SK-N-SH treated with all-trans-retinoic acid at 6 μM for 48 hours (cell line): ENCODE measurements at regions not wholly inside any gene's neighbourhood (a gene's known extent, or its start where the extent isn't known, plus 50 kb on each side); places are given as distances from the start of the nearest gene placed in this dataset.

Source experiments
- ATAC-seq: fragments of 200-7000 bp; cut with Tn5 transposase; 3 replicates; pipeline ENCODE4 v1.9.1; 2020; ENCODE audit warnings: mild to moderate bottlenecking, moderate library complexity
- ARNTL ChIP-seq: fragments of 450-650 bp; formaldehyde crosslinking; IDR thresholded peaks from 2 replicates; pipeline ENCODE4 v1.5.0; 2020; ENCODE audit warnings: low read depth, mild to moderate bottlenecking, moderate library complexity, borderline replicate concordance
- BACH2 ChIP-seq: fragments of 250-450 bp; sonication (Bioruptor Pico); IDR thresholded peaks from 2 replicates; pipeline ENCODE4 v1.9.0; 2021; ENCODE audit warnings: mild to moderate bottlenecking, borderline replicate concordance
- CSDC2 ChIP-seq: fragments of 250-450 bp; sonication (Bioruptor Pico); IDR thresholded peaks from 2 replicates; pipeline ENCODE4 v1.5.0; 2020; ENCODE audit warnings: mild to moderate bottlenecking, moderate library complexity
- ESRRG ChIP-seq: fragments of 250-450 bp; sonication (Bioruptor Pico); IDR thresholded peaks from 2 replicates; pipeline ENCODE4 v1.6.1; 2021; ENCODE audit warnings: mild to moderate bottlenecking
- GLIS3 ChIP-seq: fragments of 250-450 bp; sonication (Bioruptor Pico); IDR thresholded peaks from 2 replicates; pipeline ENCODE4 v1.5.0; 2020; ENCODE audit warnings: mild to moderate bottlenecking, moderate library complexity
- ISL1 ChIP-seq: fragments of 250-450 bp; sonication (Bioruptor Pico); IDR thresholded peaks from 2 replicates; pipeline ENCODE4 v2.1.2; 2022; ENCODE audit warnings: mild to moderate bottlenecking, moderate library complexity
- OSR1 ChIP-seq: fragments of 250-450 bp; sonication (Bioruptor Pico); IDR thresholded peaks from 2 replicates; pipeline ENCODE4 v1.8.0; 2022; ENCODE audit warnings: moderate library complexity, mild to moderate bottlenecking, inconsistent platforms
- PATZ1 ChIP-seq: fragments of 250-450 bp; sonication (Bioruptor Pico); IDR thresholded peaks from 2 replicates; pipeline ENCODE4 v1.8.0; 2020; ENCODE audit warnings: mild to moderate bottlenecking, moderate library complexity, borderline replicate concordance
- POU6F1 ChIP-seq: fragments of 250-450 bp; sonication (Bioruptor Pico); IDR thresholded peaks from 2 replicates; pipeline ENCODE4 v1.8.0; 2021; ENCODE audit warnings: low read depth, mild to moderate bottlenecking, moderate library complexity, borderline replicate concordance
- RARB ChIP-seq: fragments of 250-450 bp; sonication (Bioruptor Pico); IDR thresholded peaks from 2 replicates; pipeline ENCODE4 v1.8.0; 2021; ENCODE audit warnings: mild to moderate bottlenecking, moderate library complexity
- SNAI2 ChIP-seq: fragments of 250-450 bp; sonication (Bioruptor Pico); IDR thresholded peaks from 2 replicates; pipeline ENCODE4 v1.5.0; 2020; ENCODE audit warnings: mild to moderate bottlenecking, moderate library complexity
- TCF4 ChIP-seq: fragments of 250-450 bp; sonication (Bioruptor Pico); IDR thresholded peaks from 2 replicates; pipeline ENCODE4 v1.8.0; 2021; ENCODE audit warnings: mild to moderate bottlenecking, moderate library complexity, borderline replicate concordance
- TOX ChIP-seq: fragments of 250-450 bp; sonication (Bioruptor Pico); IDR thresholded peaks from 2 replicates; pipeline ENCODE4 v1.8.0; 2021; ENCODE audit warnings: mild to moderate bottlenecking, moderate library complexity, borderline replicate concordance
- ZC3H10 ChIP-seq: fragments of 250-450 bp; sonication (Bioruptor Pico); IDR thresholded peaks from 2 replicates; pipeline ENCODE4 v1.5.1; 2021; ENCODE audit warnings: mild to moderate bottlenecking, moderate library complexity
- ZFP3 ChIP-seq: fragments of 250-450 bp; sonication (Bioruptor Pico); IDR thresholded peaks from 2 replicates; pipeline ENCODE4 v1.5.0; 2020; ENCODE audit warnings: mild to moderate bottlenecking, moderate library complexity
- ZFP30 ChIP-seq: fragments of 450-650 bp; formaldehyde crosslinking; IDR thresholded peaks from 2 replicates; pipeline ENCODE4 v1.5.0; 2022; ENCODE audit warnings: mild to moderate bottlenecking, moderate library complexity
- ZNF565 ChIP-seq: fragments of 450-650 bp; formaldehyde crosslinking; conservative IDR thresholded peaks from 2 replicates; pipeline ENCODE4 v1.5.0; 2020; ENCODE audit warnings: low read depth, mild to moderate bottlenecking, moderate library complexity
- ZNF70 ChIP-seq: fragments of 450-650 bp; formaldehyde crosslinking; IDR thresholded peaks from 2 replicates; pipeline ENCODE4 v1.5.0; 2020; ENCODE audit warnings: mild to moderate bottlenecking, moderate library complexity
- ZNF8 ChIP-seq: fragments of 450-650 bp; formaldehyde crosslinking; IDR thresholded peaks from 2 replicates; pipeline ENCODE4 v1.5.0; 2020; ENCODE audit warnings: mild to moderate bottlenecking, moderate library complexity
- TF ChIP-seq, protein P1 (sequence below): fragments of 250-450 bp; sonication (Bioruptor Pico); IDR thresholded peaks from 2 replicates; pipeline ENCODE4 v1.5.1; 2020; ENCODE audit warnings: low read depth, mild to moderate bottlenecking, moderate library complexity
- TF ChIP-seq, protein P2 (sequence below): fragments of 250-450 bp; sonication (Bioruptor Pico); IDR thresholded peaks from 2 replicates; pipeline ENCODE4 v1.5.0; 2020; ENCODE audit warnings: mild to moderate bottlenecking, moderate library complexity

- no peak for ATAC-seq
- no peak for TF ChIP-seq ISL1 (CRISPR knock-in tag)
- TF ChIP-seq ZNF565 (CRISPR knock-in tag) = no peak
Observed at GRCh38 chr4:29581457-29581856, 1138.7 kb upstream of the PCDH7 start.

GRCh38 chr4:29588617-29589016, 1131.6 kb upstream of the PCDH7 start:
- TF ChIP-seq CSDC2 (CRISPR knock-in tag) = no peak
- TF ChIP-seq TCF4 = no peak
- TF ChIP-seq ZFP30 = no peak
- TF ChIP-seq, protein P1, sequence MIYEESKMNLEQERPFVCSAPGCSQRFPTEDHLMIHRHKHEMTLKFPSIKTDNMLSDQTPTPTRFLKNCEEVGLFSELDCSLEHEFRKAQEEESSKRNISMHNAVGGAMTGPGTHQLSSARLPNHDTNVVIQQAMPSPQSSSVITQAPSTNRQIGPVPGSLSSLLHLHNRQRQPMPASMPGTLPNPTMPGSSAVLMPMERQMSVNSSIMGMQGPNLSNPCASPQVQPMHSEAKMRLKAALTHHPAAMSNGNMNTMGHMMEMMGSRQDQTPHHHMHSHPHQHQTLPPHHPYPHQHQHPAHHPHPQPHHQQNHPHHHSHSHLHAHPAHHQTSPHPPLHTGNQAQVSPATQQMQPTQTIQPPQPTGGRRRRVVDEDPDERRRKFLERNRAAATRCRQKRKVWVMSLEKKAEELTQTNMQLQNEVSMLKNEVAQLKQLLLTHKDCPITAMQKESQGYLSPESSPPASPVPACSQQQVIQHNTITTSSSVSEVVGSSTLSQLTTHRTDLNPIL (CRISPR knock-in tag) = no peak
- TF ChIP-seq BACH2 (CRISPR knock-in tag) = no peak
- no peak for TF ChIP-seq SNAI2
- no peak for ATAC-seq

DNA sequence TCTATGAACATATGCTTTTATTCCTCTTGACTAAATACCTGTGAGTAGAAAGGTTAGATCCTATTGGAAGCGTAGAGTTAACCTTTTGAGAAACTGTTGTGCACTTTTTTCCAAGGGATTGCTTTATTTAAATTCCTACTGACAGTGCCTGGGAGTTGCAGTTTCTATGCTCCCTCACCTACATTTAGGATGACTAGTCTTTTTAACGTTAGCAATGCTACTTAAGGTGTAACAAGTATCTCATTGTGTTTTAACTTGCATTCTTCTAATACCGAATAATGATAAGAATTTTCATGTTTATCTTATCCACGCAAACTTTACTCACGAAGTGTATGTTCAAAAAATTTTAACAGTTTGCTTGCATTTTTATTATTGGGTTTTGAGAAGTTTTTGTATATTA, 1123.9 kb upstream of the PCDH7 start:
- TF ChIP-seq ARNTL (CRISPR knock-in tag) (no peak), ESRRG (CRISPR knock-in tag) (no peak), TCF4 (no peak), ISL1 (CRISPR knock-in tag) (no peak), ZFP30 (no peak), TOX (CRISPR knock-in tag) (no peak), BACH2 (CRISPR knock-in tag) (no peak), ZC3H10 (CRISPR knock-in tag) (no peak), PATZ1 (CRISPR knock-in tag) (no peak), ZNF565 (CRISPR knock-in tag) (no peak), SNAI2 (no peak), OSR1 (no peak), ZNF8 (CRISPR knock-in tag) (no peak), ZFP3 (no peak), POU6F1 (CRISPR knock-in tag) (no peak), RARB (no peak), CSDC2 (CRISPR knock-in tag) (no peak), ZNF70 (no peak)
- TF ChIP-seq, protein P2, sequence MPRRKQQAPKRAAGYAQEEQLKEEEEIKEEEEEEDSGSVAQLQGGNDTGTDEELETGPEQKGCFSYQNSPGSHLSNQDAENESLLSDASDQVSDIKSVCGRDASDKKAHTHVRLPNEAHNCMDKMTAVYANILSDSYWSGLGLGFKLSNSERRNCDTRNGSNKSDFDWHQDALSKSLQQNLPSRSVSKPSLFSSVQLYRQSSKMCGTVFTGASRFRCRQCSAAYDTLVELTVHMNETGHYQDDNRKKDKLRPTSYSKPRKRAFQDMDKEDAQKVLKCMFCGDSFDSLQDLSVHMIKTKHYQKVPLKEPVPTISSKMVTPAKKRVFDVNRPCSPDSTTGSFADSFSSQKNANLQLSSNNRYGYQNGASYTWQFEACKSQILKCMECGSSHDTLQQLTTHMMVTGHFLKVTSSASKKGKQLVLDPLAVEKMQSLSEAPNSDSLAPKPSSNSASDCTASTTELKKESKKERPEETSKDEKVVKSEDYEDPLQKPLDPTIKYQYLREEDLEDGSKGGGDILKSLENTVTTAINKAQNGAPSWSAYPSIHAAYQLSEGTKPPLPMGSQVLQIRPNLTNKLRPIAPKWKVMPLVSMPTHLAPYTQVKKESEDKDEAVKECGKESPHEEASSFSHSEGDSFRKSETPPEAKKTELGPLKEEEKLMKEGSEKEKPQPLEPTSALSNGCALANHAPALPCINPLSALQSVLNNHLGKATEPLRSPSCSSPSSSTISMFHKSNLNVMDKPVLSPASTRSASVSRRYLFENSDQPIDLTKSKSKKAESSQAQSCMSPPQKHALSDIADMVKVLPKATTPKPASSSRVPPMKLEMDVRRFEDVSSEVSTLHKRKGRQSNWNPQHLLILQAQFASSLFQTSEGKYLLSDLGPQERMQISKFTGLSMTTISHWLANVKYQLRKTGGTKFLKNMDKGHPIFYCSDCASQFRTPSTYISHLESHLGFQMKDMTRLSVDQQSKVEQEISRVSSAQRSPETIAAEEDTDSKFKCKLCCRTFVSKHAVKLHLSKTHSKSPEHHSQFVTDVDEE (CRISPR knock-in tag) = no peak
- TF ChIP-seq, protein P1 (CRISPR knock-in tag) = no peak
- TF ChIP-seq, all 23 proteins: peak for 0

GRCh38 chr4:29619168-29619567, 1101.0 kb upstream of the PCDH7 start:
- TF ChIP-seq TCF4 (no peak), TOX (CRISPR knock-in tag) (no peak), GLIS3 (no peak)
- TF ChIP-seq, all 23 proteins: peak for 0
- no peak for ATAC-seq

More for the DNA sequence above, 1123.9 kb upstream of the PCDH7 start:
- no peak for ATAC-seq
